ENCODE measurements at regions not wholly inside any gene's neighbourhood (a gene's known extent, or its start where the extent isn't known, plus 50 kb on each side); places are given as distances from the start of the nearest gene placed in this dataset.

- TF ChIP-seq CTCF (optimal IDR thresholded peaks at IDR 0.05 in 1 of 3, IDR thresholded peaks at IDR 0.05 in 1 of 3, conservative IDR thresholded peaks at IDR 0.05 in 1 of 3; ENCODE audit: extremely low read depth in 1 of 3, insufficient read depth in 2 of 3, low read length in 3 of 3), result no peak
- TF ChIP-seq EZH2 (IDR thresholded peaks at IDR 0.05; ENCODE audit: low read length), result no peak
Observed at GRCh38 chr5:120084543-120084870, 379.6 kb upstream of the PRR16 start.
